ENCODE measurements at regions not wholly inside any gene's neighbourhood (a gene's known extent, or its start where the extent isn't known, plus 50 kb on each side); places are given as distances from the start of the nearest gene placed in this dataset.

DNA sequence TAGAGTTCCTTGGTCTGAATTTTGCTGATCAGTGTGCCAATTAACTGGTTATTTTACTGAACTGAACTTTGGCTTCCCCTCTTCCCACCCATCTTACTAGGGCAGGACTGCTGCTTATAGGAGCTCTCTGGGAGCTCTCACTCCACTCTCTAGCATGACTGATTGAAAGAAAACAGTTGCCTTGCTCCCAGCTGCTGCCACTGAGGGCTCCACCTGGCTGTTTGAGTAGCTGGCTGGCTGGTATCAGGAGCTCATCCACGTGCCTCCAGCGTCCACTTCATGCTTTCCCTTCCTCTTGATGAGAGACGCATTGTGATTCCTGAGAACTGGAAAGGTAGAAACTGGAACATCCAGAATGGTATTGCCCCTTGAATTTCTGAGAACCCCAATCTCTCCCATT is 73.0 kb upstream of the KLHL13 start:
- ChIA-PET CTCF (no interaction called here), POLR2A (ENCODE audit: low non-redundant PET) (no interaction called here)
- TF ChIP-seq, protein P1, sequence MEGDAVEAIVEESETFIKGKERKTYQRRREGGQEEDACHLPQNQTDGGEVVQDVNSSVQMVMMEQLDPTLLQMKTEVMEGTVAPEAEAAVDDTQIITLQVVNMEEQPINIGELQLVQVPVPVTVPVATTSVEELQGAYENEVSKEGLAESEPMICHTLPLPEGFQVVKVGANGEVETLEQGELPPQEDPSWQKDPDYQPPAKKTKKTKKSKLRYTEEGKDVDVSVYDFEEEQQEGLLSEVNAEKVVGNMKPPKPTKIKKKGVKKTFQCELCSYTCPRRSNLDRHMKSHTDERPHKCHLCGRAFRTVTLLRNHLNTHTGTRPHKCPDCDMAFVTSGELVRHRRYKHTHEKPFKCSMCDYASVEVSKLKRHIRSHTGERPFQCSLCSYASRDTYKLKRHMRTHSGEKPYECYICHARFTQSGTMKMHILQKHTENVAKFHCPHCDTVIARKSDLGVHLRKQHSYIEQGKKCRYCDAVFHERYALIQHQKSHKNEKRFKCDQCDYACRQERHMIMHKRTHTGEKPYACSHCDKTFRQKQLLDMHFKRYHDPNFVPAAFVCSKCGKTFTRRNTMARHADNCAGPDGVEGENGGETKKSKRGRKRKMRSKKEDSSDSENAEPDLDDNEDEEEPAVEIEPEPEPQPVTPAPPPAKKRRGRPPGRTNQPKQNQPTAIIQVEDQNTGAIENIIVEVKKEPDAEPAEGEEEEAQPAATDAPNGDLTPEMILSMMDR (conservative IDR thresholded peaks at IDR 0.05; ENCODE audit: low read depth), result no peak
- no peak for DNase-seq (ENCODE audit: low spot score)
- no peak overlapping the region for H3K27ac ChIP-seq

DNA sequence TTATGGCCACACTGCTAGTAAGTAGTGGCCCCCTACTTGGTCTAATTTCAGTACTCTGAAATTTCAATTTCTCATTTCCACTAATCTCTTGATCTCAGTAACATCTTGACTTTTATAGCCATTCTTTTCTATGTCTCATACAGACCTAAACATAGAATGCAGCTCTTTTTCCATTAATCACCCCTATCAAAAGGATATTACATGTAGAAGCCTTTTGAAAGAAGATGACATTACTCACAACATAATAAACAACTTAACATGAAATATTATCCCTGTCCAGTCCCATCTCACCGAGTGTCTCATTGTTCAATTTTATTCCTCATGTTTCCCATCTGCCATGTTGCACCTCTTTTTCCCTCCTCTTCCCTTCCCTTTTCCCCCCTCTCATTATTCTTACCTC is 81.1 kb upstream of the KLHL13 start:
- ChIA-PET POLR2A (ENCODE audit: low non-redundant PET) (no interaction called here), CTCF (no interaction called here)
- DNase-seq (ENCODE audit: low spot score), result no peak
- TF ChIP-seq, protein P1 (conservative IDR thresholded peaks at IDR 0.05; ENCODE audit: low read depth), result no peak
- H3K27ac ChIP-seq, result no peak overlapping the region

DNA sequence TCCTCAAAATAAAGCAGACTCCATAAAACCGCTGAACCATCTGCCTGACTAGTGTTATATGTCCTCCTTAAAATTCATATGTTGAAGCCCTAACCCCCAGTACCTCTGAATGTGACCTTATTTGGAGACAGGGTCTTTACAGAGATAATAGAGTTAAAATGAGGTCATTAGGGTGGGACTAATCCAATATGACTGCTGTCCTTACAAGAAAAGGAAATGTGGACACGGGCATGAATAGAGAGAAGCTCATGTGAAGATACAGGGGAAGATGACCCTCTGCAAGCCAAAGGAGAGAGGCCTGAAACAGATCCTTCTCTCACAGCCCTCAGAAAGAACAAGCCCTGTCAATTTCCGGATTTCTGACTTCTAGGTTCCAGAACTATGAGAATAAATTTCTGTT is 82.0 kb upstream of the KLHL13 start:
- no peak overlapping the region for H3K27ac ChIP-seq
- POLR2A ChIA-PET (ENCODE audit: low non-redundant PET), result no interaction called here
- no peak for DNase-seq (ENCODE audit: low spot score)
- CTCF ChIA-PET, result no interaction called here
- TF ChIP-seq, protein P1 (conservative IDR thresholded peaks at IDR 0.05; ENCODE audit: low read depth), result no peak

DNA sequence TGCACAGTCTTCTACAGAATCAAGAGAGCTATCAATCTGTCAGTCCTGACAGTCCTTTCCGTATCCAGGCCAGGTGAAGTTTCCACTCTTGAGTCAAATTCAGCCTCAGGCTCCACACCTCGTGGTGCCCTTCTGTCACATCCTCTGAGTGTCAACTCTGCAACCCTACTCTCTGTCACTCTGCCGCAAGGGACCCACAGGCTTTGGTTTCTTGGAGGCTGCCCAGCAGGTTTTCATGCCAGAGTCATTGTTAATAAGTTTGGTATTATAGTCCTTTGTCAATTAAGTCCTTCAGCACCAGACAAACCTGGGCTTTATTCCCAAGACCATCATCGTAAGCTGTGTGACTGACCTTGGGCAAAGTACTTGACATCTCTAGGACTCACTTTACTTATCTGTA is 83.4 kb upstream of the KLHL13 start:
- ChIA-PET POLR2A (ENCODE audit: low non-redundant PET) (no interaction called here), CTCF (no interaction called here)
- no peak overlapping the region for H3K27ac ChIP-seq
- no peak for DNase-seq (ENCODE audit: low spot score)
- TF ChIP-seq, protein P1 (conservative IDR thresholded peaks at IDR 0.05; ENCODE audit: low read depth), result no peak

DNA sequence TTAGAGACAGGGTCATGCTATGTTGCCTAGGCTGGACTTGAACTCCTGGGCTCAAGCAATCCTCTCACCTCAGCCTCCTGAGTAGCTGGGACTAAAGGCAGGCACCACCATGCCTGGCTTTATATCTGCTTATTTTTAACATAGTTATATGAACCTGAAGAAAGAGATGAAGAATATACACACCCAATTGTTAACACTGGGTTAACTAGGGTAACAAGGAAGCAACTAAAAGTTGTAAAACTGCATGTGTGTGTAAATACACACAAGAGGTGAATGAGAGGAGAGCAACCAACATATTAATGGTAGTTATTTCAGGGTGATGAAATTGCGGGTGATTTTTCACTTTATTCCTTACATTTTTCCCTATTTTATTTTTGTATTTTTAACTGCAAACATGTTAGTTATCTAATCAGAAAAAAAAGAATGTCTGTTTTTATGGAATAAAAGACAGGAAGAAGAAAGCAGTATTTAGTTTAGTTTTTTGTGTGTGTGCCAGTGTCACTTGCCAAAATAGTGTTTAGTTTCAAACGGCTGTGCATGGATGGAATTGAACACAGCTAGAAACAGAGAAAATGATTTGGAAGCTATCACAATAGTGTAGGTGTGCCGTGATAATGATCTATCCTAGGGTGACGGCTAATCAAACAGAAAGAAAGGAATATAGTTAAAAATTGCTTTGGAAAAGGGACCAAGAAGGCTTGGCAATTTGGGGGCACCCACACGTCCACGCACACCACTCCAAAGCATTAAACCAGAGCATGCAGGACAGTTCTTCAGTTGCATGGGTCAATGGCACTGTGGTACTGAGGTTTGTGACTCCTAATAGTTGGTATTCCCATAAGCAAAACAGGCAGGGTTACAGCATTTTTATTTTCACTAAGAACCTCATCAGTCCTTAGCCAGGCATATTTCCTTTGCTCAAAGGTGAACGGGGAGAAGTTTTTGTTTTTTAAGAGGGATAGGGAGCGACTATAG is 89.1 kb upstream of the KLHL13 start:
- TF ChIP-seq, protein P1 (conservative IDR thresholded peaks at IDR 0.05; ENCODE audit: low read depth), result no peak
- ChIA-PET CTCF (no interaction called here), POLR2A (ENCODE audit: low non-redundant PET) (no interaction called here)
- no peak overlapping the region for H3K27ac ChIP-seq
- DNase-seq (ENCODE audit: low spot score), result no peak

DNA sequence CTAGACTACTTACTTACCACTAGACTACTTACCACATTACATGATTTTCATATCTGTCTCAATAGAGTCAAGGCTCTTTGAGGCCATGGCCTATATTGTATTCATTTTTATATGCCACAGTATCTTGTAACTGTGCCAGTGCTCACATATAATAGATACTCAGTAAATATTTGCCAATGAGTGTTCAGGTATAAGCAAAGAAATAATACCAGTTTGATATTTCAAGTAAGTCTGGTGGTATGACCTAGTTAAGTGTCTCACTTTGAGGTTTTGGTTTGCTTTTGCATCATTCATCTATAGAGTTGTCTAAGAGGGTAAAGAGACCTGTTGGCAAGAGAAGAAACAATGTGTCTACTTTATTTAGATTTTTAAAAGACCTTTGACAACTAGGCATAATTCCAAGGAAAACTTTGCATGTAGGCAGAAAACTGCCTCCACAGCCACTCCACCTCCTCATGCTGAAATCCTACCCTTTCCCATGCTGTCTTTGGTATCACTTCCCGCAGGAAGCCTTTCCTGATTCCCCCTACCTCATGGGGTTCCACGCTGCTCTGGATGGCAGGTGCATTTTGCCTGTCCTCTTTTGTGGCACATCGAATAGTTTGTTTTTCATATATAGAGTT is 91.3 kb upstream of the KLHL13 start:
- ChIA-PET CTCF (no interaction called here), POLR2A (ENCODE audit: low non-redundant PET) (no interaction called here)
- no peak overlapping the region for H3K27ac ChIP-seq
- DNase-seq (ENCODE audit: low spot score), result no peak
- TF ChIP-seq, protein P1 (conservative IDR thresholded peaks at IDR 0.05; ENCODE audit: low read depth), result no peak

Measured in RWPE1 (cell line).